NCI-H446 (cell line): ENCODE measurements at regions not wholly inside any gene's neighbourhood (a gene's known extent, or its start where the extent isn't known, plus 50 kb on each side); places are given as distances from the start of the nearest gene placed in this dataset.

Experiments
- DNase-seq, 2 experiments: peaks; one replicate each; lab custom pipeline; 2025; lab: John Stamatoyannopoulos, UW

DNA sequence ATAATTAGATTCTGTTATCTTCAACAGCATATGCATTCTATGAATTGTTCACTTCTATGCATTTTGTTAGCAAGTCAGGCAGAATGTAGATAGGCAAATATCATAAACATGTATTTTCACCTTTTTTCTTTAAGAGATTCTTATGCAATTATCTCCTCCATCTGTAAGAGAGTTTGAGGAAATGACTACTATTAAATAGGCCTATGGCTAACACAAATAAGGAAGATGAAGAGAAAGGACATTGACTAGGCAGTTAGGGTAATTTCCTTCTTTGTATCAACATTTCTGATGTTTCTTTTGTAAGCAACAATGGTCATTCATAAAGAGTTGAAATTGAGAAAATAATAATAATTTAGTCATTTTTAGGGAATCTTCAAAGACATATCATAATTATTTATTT, 145.2 kb upstream of the CDH12 start:
- DNase-seq, result no peak

DNA sequence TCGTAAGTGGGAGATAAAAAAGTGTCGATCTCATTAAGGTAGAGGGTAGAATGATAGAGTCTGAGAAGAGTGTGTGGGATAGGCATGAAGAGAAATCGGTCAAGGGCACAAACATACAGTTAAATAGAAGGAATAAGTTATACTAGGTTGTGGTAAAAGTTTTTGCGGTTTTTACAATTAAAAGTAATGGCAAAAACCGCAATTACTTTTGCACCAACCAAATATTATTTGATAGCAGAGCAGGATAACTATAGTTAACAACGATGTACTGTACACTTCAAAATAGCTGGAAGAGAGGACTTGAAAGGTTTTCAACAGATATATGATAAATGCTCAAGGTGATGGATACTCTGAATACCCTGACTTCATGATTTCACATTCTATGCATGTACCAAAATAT, 135.8 kb upstream of the CDH12 start:
- no peak for DNase-seq

- no peak for DNase-seq
Measured at GRCh38 chr5:22986281-22986680, 133.1 kb upstream of the CDH12 start.

DNA sequence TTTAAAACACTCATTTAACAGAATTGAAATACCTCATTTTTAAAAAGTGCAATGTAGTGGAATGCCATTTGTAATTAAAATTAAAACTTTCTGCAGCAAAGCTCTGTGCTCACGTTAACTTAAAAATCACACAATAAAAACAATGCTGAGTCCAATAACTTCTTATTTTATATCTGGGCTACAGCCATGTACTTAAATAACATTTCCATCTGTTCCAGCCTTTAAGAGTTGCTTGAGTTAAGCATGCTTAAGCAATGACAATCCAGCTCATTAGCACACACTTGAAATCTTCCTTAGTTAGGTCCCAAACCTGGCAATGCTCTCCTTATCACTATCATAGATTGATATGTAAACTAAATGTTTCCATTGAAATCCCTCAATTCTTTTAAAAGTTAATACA, 132.3 kb upstream of the CDH12 start:
- DNase-seq, result peak in 1 of 2 experiments; percentile 43

GRCh38 chr5:22970956-22971618, 117.9 kb upstream of the CDH12 start:
- DNase-seq, result no peak

DNA sequence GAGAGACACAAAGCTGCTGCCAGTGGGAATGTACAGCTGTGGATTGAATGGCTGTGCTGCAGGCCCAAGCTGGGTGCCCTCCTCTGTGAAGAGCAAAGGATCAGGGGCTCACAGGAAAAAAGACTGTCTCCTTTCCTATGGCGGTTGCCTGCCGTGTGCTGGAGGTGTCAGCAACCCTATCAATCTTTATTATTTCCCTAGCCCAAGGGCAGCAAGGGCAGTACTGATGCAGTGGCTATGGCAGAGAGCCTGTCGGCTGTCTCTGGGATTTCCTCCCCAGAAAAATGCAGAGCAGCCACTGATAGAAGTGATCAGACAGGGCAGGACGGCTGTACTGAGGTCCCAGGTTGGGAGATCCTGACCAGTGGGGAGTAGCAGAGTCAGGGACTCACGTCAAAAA, 117.3 kb upstream of the CDH12 start:
- no peak for DNase-seq

DNA sequence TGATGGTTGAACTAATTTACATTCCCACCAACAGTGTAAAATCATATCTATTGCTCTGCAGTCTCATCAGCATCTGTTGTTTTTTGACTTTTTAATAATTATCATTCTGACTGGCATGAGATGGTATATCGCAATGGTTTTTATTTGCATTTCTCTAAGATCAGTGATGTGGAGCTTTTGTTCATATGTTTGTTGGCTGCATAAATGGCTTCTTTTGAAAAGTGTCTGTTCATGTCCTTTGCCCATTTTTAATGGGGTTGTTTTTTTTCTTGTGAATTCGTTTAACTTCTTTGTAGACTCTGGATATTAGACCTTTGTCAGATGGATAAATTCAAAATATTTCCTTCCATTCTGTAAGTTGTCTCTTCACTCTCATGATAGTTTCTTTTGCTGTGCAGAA, 115.2 kb upstream of the CDH12 start:
- DNase-seq, result no peak

DNA sequence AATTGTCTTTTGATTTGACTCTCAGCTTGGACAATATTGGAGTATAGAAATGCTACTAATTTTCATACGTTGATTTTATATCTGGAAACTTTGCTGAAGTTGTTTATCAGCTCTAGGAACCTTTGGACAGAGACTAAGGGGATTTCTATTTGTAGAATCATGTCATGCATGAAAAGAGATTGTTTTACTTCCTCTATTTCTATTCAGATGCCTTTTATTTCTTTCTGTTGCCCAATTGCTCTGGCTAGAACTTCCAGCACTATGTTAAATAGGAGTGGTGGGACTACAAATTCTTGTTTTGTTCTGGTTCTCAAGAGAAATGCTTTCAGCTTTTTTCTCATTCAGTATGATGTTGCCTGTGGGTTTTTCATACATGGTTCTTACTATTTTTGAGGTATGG, 112.8 kb upstream of the CDH12 start:
- DNase-seq, result no peak

GRCh38 chr5:22964632-22965031, 111.5 kb upstream of the CDH12 start:
- no peak for DNase-seq

GRCh38 chr5:22958462-22959262, 105.5 kb upstream of the CDH12 start:
- DNase-seq, result peak in 1 of 2 experiments; percentile 20

DNA sequence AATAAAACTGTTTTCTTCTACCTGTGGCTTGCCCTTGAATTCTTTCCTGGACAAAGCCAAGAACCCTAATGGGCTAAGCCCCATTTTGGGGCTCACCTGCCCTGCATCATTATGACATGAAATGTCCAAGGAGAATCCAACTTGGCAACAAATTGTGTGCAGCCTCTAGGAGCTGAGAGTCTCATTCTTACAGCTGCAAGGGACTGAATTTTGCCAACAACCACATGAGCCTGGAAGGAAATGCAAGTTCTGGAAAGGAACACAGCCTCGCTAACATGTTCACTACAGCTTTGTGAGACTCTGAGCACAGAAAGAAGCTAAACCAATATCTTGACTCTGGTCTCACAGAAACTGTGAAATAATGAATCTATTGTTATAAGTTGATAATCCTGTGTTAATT, 94.8 kb upstream of the CDH12 start:
- DNase-seq, result no peak

DNA sequence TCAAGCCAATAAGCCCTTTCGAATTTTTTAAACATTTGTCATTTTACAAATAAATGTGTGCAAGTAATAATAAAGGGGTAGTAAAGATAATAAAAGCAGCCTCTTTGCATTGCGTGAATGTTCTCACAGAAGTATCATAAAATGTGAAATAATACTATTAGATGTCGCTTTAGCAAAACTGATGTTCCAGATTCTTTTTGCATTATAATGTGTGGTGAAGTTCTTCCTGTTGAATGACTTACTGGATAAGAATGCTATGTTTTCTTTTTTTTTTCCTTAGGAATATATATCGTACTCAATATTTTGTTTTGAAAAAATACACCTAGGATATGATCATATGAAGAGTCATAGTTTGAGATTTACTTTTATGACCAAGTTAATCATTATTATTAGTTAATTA, 85.2 kb upstream of the CDH12 start:
- DNase-seq, result no peak

DNA sequence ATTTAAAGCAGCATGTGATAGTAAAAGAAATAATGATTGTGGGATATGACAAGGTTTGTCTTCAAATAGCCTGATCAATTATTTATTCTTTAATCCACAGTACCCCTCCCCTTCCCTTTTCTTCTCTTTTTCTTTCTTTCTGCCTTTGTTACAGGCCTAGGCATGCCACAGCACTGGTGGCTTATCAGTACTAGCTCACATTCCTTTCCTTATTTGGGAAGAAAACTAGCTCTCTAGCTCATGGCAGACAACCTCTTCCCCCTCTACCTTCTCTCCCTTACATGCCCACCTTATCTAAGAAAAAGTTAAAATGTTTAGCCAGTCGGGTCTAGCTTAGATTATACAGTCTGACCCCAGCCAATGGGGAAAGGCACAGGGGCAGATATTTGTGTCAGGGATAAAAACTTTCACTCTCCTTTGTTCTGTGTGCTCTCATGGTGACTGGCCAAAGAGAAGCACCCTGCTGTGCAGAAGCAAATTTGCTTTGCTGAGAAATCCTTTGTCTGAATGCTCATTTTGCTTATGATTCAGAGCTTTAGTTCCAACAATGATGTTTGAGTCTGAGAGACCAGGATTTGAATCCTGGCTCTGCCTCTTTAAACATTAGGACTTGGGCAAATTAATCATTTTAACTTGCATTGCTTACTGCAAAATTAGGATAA, 75.8 kb upstream of the CDH12 start:
- DNase-seq, result no peak

GRCh38 chr5:22926574-22926973, 73.4 kb upstream of the CDH12 start:
- no peak for DNase-seq

- DNase-seq, result no peak
Measured at GRCh38 chr5:22918511-22918910, 65.4 kb upstream of the CDH12 start.

DNA sequence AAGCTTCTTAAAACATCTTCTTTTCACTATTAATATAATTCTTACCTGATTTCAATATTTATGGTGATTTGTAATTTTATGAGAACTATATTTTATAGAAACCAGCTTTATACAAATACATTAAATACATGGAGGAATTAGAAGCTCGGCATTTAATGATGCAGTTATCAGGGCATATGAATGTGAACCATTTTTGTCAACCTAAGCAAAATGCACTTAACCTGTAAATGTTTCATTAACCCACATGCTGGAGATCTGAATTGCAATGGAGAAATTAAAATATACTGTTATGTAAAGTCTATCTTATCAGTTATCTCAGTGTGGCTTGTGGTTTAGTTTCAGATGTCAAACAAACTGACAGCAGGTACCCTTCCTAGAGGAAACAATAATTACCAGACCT, 63.2 kb upstream of the CDH12 start:
- no peak for DNase-seq

- DNase-seq, result no peak
Measured at GRCh38 chr5:22911019-22911418, 57.9 kb upstream of the CDH12 start.

- no peak for DNase-seq
Measured at GRCh38 chr5:22910523-22910922, 57.4 kb upstream of the CDH12 start.

GRCh38 chr5:22908586-22908985, 55.4 kb upstream of the CDH12 start:
- peak; percentile 26 to 36 for DNase-seq

DNA sequence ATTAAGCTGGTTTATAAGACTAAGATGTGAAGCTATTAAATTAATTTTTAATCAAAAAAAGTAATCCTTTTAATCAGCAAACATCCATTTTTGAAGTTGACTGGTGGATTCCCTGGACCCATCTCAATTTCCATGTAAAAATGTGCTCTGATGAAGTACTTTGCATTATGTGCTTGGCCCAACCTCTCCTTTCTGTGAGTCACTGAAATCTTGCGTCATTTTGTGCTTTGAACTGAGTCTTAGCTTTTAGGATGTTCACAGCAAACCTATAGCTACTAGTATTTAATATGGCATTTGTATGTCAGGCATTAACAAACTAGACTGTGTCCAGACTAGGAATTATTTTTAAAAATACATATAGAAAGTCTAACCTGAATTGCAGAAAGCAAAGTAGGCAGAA, 55.0 kb upstream of the CDH12 start:
- peak in 1 of 2 experiments; percentile 57 for DNase-seq
